TTC549 (cell line): ENCODE measurements at regions not wholly inside any gene's neighbourhood (a gene's known extent, or its start where the extent isn't known, plus 50 kb on each side); places are given as distances from the start of the nearest gene placed in this dataset.

Source experiments
- FAIRE-seq: peaks from 2 replicates; lab custom pipeline; 2012; peaks lifted over from hg19 to GRCh38; lab: Jason Lieb, UNC

- no peak for FAIRE-seq
Measured at GRCh38 chr3:176969066-176969465, 228.2 kb downstream of the TBL1XR1 start.

GRCh38 chr3:176968631-176969030, 228.7 kb downstream of the TBL1XR1 start:
- no peak for FAIRE-seq

GRCh38 chr3:176967522-176967921, 229.8 kb downstream of the TBL1XR1 start:
- FAIRE-seq, result no peak

- no peak for FAIRE-seq
Measured at GRCh38 chr3:176964661-176965060, 232.6 kb downstream of the TBL1XR1 start.

- no peak for FAIRE-seq
Measured at GRCh38 chr3:176961916-176962315, 235.4 kb downstream of the TBL1XR1 start.

- no peak for FAIRE-seq
Measured at GRCh38 chr3:176959867-176960266, 237.4 kb downstream of the TBL1XR1 start.

GRCh38 chr3:176958560-176958959, 238.7 kb downstream of the TBL1XR1 start:
- FAIRE-seq, result no peak

GRCh38 chr3:176954517-176954916, 242.8 kb downstream of the TBL1XR1 start:
- FAIRE-seq, result no peak

GRCh38 chr3:176953106-176954060, 243.9 kb downstream of the TBL1XR1 start:
- FAIRE-seq, result no peak

GRCh38 chr3:176951586-176952292, 245.5 kb downstream of the TBL1XR1 start:
- FAIRE-seq, result no peak

GRCh38 chr3:176951144-176951543, 246.1 kb downstream of the TBL1XR1 start:
- FAIRE-seq, result no peak

GRCh38 chr3:176950743-176951142, 246.5 kb downstream of the TBL1XR1 start:
- no peak for FAIRE-seq

- FAIRE-seq, result no peak
Measured at GRCh38 chr3:176948151-176948550, 249.1 kb downstream of the TBL1XR1 start.

GRCh38 chr3:176946202-176946601, 251.1 kb downstream of the TBL1XR1 start:
- FAIRE-seq, result no peak

- no peak for FAIRE-seq
Measured at GRCh38 chr3:176942305-176942704, 255.0 kb downstream of the TBL1XR1 start.

- FAIRE-seq, result no peak
Measured at GRCh38 chr3:176941689-176942088, 255.6 kb downstream of the TBL1XR1 start.

- peak; percentile 89 for FAIRE-seq
Measured at GRCh38 chr3:176939022-176939817, 258.1 kb downstream of the TBL1XR1 start.

GRCh38 chr3:176937994-176938393, 259.3 kb downstream of the TBL1XR1 start:
- FAIRE-seq, result no peak

- no peak for FAIRE-seq
Measured at GRCh38 chr3:176937541-176937940, 259.7 kb downstream of the TBL1XR1 start.

GRCh38 chr3:176935194-176935888, 261.9 kb downstream of the TBL1XR1 start:
- no peak for FAIRE-seq

GRCh38 chr3:176934698-176935097, 262.6 kb downstream of the TBL1XR1 start:
- FAIRE-seq, result no peak

GRCh38 chr3:176933704-176934103, 263.6 kb downstream of the TBL1XR1 start:
- FAIRE-seq, result no peak
